GM12878 (cell line): ENCODE measurements at regions not wholly inside any gene's neighbourhood (a gene's known extent, or its start where the extent isn't known, plus 50 kb on each side); places are given as distances from the start of the nearest gene placed in this dataset.

ENCODE experiments used
- ATAC-seq: fragments of 200-7000 bp; cut with Tn5 transposase; 3 replicates; pipeline ENCODE4 v1.9.1; 2020; ENCODE audit warnings: mild to moderate bottlenecking, moderate library complexity
- BruUV-seq: library from RNA; stranded (reverse); fragments of 400-500 nt; replicated peaks from 2 replicates; lab custom pipeline; 2021; lab: Mats Ljungman, UMichigan
- CTCF ChIA-PET: fragments of 300-600 bp; sonication (Branson Sonifier 250); formaldehyde crosslinking; extraction: SDS; loops from one replicate; lab custom pipeline; 2021; ENCODE audit warnings: inconsistent platforms; lab: Yijun Ruan, JAX
- POLR2A ChIA-PET: fragments of 350-600 bp; formaldehyde crosslinking; extraction: SDS; loops from one replicate; lab custom pipeline; 2021; ENCODE audit warnings: inconsistent platforms; lab: Charles Lee
- RAD21 ChIA-PET: fragments of 300-600 bp; sonication (Branson Sonifier 250); formaldehyde crosslinking; loops from one replicate; lab custom pipeline; 2023; ENCODE audit warnings: antibody characterized with exemption; ENCODE audit not compliant: unreplicated experiment; lab: Charles Lee
- SMC1A ChIA-PET: fragments of 300-600 bp; sonication (Branson Sonifier 250); formaldehyde crosslinking; loops from one replicate; lab custom pipeline; 2023; ENCODE audit not compliant: unreplicated experiment, uncharacterized antibody; lab: Charles Lee
- DNase-seq: peaks from one replicate; pipeline ENCODE4 v3.0.0-alpha.2; 2011; ENCODE audit warnings: low read depth, low spot score
- FAIRE-seq: peaks from 3 replicates; lab custom pipeline; 2011; peaks lifted over from hg19 to GRCh38; lab: Jason Lieb, UNC
- H2AFZ ChIP-seq: 2 replicates; pipeline ENCODE4 v1.6.0; 2011; ENCODE audit warnings: low read depth, low read length, control low read depth; ENCODE audit not compliant: control insufficient read depth
- H3K27ac ChIP-seq: 2 replicates; pipeline ENCODE4 v1.5.1; 2011; ENCODE audit warnings: control low read depth; ENCODE audit not compliant: control insufficient read depth, insufficient read depth
- H3K27me3 ChIP-seq, 2 experiments: replicated peaks in 1 of 2; 2 replicates each; pipeline versions ENCODE4 v1.6.0 to v1.6.1; 2011; ENCODE audit warnings: low read length in 1 of 2; ENCODE audit not compliant: control insufficient read depth in 2 of 2, insufficient read depth in 2 of 2
- H3K36me3 ChIP-seq, 2 experiments: 2 replicates each; pipeline ENCODE4 v1.5.1; 2011; ENCODE audit warnings: low read length in 1 of 2; ENCODE audit not compliant: control insufficient read depth in 2 of 2, insufficient read depth in 2 of 2
- H3K4me1 ChIP-seq: 2 replicates; pipeline ENCODE4 v1.6.1; 2011; ENCODE audit warnings: mild to moderate bottlenecking, low read length, moderate library complexity, mixed read lengths; ENCODE audit not compliant: control insufficient read depth, insufficient read depth
- H3K4me2 ChIP-seq: 2 replicates; pipeline ENCODE4 v1.6.0; 2011; ENCODE audit warnings: control low read depth; ENCODE audit not compliant: control insufficient read depth, insufficient read depth
- H3K4me3 ChIP-seq: fragments of 200-600 bp; sonication (generic); 2 replicates; pipeline ENCODE4 v1.5.1; 2016
- H3K79me2 ChIP-seq: 2 replicates; pipeline ENCODE4 v1.6.0; 2011; ENCODE audit warnings: low read length; ENCODE audit not compliant: control insufficient read depth, insufficient read depth
- H3K9ac ChIP-seq: 2 replicates; pipeline ENCODE4 v1.8.0; 2011; ENCODE audit warnings: low read length, control low read depth, mixed read lengths; ENCODE audit not compliant: control insufficient read depth, insufficient read depth
- H3K9me3 ChIP-seq: replicated peaks from 3 replicates; pipeline ENCODE4 v1.5.1; 2011; ENCODE audit warnings: mild to moderate bottlenecking, low read length; ENCODE audit not compliant: control insufficient read depth, insufficient read depth
- H4K20me1 ChIP-seq: 2 replicates; pipeline ENCODE4 v1.6.0; 2011; ENCODE audit not compliant: control insufficient read depth, insufficient read depth
- BCL11A ChIP-seq: IDR thresholded peaks from 2 replicates; pipeline ENCODE4 v1.6.1; 2011; ENCODE audit warnings: low read depth, low read length
- CBX5 ChIP-seq: sonication (generic); IDR thresholded peaks from 2 replicates; pipeline ENCODE4 v1.6.1; 2016; ENCODE audit warnings: low read depth, moderate library complexity, mild to moderate bottlenecking, inconsistent platforms
- HCFC1 ChIP-seq: fragments of 150-350 bp; IDR thresholded peaks from 2 replicates; pipeline ENCODE4 v1.6.1; 2014; ENCODE audit warnings: low read length
- KDM1A ChIP-seq: fragments of 200-600 bp; sonication (generic); IDR thresholded peaks from 2 replicates; pipeline ENCODE4 v1.6.1; 2016; ENCODE audit warnings: borderline replicate concordance
- NR2C1 ChIP-seq: fragments of 450-650 bp; IDR thresholded peaks from 2 replicates; pipeline ENCODE4 v1.6.1; 2017; ENCODE audit warnings: antibody characterized with exemption, mild to moderate bottlenecking, moderate library complexity
- RCOR1 ChIP-seq: conservative IDR thresholded peaks from 2 replicates; pipeline ENCODE4 v1.6.1; 2012; ENCODE audit warnings: low read depth, low read length, improper control_type of control experiment
- SRF ChIP-seq, 2 experiments: IDR thresholded peaks; 2 replicates each; pipeline ENCODE4 v1.6.1; 2011; ENCODE audit warnings: low read depth in 2 of 2, low read length in 2 of 2, mild to moderate bottlenecking in 1 of 2, moderate library complexity in 1 of 2
- STAT3 ChIP-seq: IDR thresholded peaks from 2 replicates; pipeline ENCODE4 v1.6.1; 2011; ENCODE audit warnings: low read depth, low read length, improper control_type of control experiment
- TCF12 ChIP-seq: IDR thresholded peaks from 2 replicates; pipeline ENCODE4 v1.6.1; 2011; ENCODE audit warnings: low read depth, mild to moderate bottlenecking, low read length
- ZNF622 ChIP-seq: fragments of 450-650 bp; IDR thresholded peaks from 2 replicates; pipeline ENCODE4 v1.6.1; 2017; ENCODE audit warnings: mild to moderate bottlenecking, inconsistent platforms
- WGBS: methylation state at CpG from one replicate; pipeline ENCODE4 v1.1.6; 2016; ENCODE audit warnings: low lambda C conversion rate; ENCODE audit not compliant: insufficient replicate concordance, insufficient coverage; ENCODE audit errors: missing lambda C conversion rate; 5-methylcytosine and 5-hydroxymethylcytosine counted together
- in situ Hi-C: fragments of 300-500 bp; cut with MboI; formaldehyde crosslinking; loops from 9 replicates; pipeline ENCODE4 v1.14.3; 2018; ENCODE audit warnings: mixed read lengths
- intact Hi-C: fragments of 100-400 bp; cut with micrococcal nuclease; formaldehyde crosslinking; loops from one replicate; pipeline ENCODE4 v1.14.2; 2022; ENCODE audit not compliant: unreplicated experiment
- TF ChIP-seq, protein P1 (sequence below): IDR thresholded peaks from 2 replicates; pipeline ENCODE4 v1.6.1; 2012; ENCODE audit warnings: low read length, inconsistent platforms
- TF ChIP-seq, protein P2 (sequence below): fragments of 450-650 bp; IDR thresholded peaks from 2 replicates; pipeline ENCODE4 v1.6.1; 2016; ENCODE audit warnings: mild to moderate bottlenecking, moderate library complexity, borderline replicate concordance

DNA sequence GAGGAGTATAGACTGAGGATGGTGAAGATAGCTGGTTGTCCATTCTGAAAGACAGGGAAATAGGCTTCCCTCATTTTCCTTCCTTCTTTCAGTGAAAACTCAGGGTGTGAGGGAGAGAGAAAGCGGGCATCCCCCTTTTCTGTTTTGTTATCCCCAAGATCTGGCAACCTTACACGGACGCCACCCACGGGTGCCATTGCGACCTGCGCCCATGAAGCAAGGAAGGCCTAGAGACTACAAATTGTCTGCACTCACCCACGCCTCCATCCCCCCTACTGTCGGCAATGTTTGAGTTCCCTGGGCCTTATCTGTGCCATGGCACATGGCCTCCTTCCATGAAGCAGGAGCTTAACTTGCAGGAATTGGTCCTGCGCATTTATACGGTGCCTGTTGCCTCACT is 115.0 kb upstream of the IGF1 start (continued):
- TF ChIP-seq RCOR1: no peak

DNA sequence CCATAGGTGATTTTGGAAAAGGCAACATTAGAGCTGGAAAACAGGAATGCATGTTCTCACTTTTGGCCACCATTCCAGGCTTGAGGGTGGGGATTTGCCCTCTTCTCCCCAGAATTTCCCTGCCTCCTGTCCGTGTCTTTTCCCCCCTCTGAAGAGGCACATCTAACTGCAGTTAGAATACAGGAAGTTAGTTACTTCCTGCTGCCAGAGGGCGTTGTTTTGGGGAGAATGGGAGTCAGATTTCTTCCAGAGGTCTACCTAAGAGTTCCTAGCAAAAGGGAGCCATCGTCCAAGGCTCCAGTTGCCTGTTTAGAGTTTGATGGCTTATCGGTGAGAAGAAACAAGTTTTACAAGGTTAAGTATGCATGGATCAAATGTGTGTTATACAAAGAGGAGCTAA is 112.8 kb upstream of the IGF1 start:
- intact Hi-C loops (no loop called here), in situ Hi-C loops (no loop called here)
- no peaks in the 10 kb centered on the region for H4K20me1 ChIP-seq
- RAD21 ChIA-PET: no interaction called here
- SMC1A ChIA-PET: interaction anchor here (0.7 to 1.5 kb wide), 2 partner anchors 147 to 251 kb away, joined by 3 to 6 read pairs; no protein-coding TSS in a partner anchor
- TF ChIP-seq, protein P1, sequence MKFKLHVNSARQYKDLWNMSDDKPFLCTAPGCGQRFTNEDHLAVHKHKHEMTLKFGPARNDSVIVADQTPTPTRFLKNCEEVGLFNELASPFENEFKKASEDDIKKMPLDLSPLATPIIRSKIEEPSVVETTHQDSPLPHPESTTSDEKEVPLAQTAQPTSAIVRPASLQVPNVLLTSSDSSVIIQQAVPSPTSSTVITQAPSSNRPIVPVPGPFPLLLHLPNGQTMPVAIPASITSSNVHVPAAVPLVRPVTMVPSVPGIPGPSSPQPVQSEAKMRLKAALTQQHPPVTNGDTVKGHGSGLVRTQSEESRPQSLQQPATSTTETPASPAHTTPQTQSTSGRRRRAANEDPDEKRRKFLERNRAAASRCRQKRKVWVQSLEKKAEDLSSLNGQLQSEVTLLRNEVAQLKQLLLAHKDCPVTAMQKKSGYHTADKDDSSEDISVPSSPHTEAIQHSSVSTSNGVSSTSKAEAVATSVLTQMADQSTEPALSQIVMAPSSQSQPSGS: no peak
- no peaks in the 10 kb centered on the region for H3K4me1 ChIP-seq
- H3K9ac ChIP-seq: no peak overlapping the region
- H3K27me3 ChIP-seq: no peaks in the 10 kb centered on the region
- H3K9me3 ChIP-seq: no peaks in the 10 kb centered on the region
- DNase-seq: no peak
- no peak for ATAC-seq
- POLR2A ChIA-PET: no interaction called here
- H3K79me2 ChIP-seq: no peaks in the 10 kb centered on the region
- no peak overlapping the region for H2AFZ ChIP-seq
- H3K4me3 ChIP-seq: no peak overlapping the region
- no peaks in the 10 kb centered on the region for H3K36me3 ChIP-seq
- CTCF ChIA-PET: no interaction called here
- WGBS: 34% methylated on average over 4 of the region's 4 CpGs
- no peak overlapping the region for H3K4me2 ChIP-seq
- H3K27ac ChIP-seq: no peak overlapping the region
- FAIRE-seq: no peak
- no TSS peak for BruUV-seq

DNA sequence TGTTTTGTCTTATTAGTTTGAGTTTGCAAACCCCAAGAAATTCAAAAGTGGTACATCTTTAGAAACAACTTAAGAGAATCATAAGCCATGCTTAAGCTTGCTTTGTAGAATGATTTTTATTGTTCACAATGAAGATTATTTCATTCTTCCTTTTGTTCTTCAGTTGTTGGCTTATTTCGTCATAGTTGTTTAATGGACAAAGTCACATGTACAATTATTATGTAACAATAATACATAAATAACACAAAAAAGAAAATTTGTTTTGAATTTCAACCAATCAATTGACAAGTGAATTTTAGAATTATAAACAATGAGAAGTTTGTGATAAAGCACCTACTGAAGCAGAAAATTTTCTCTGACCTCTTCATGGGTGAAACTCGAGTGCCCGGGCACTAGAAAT is 111.8 kb upstream of the IGF1 start:
- no peaks in the 10 kb centered on the region for H4K20me1 ChIP-seq
- no peaks in the 10 kb centered on the region for H3K79me2 ChIP-seq
- ChIA-PET RAD21 (no interaction called here), POLR2A (no interaction called here), SMC1A (interaction anchor here (1.4 to 1.7 kb wide), 2 partner anchors 11 to 219 kb away, joined by 3 to 4 read pairs; no protein-coding TSS in a partner anchor), CTCF (no interaction called here)
- H3K27ac ChIP-seq: no peak overlapping the region
- WGBS: 29% methylated on average over 3 of the region's 3 CpGs
- H3K36me3 ChIP-seq: no peaks in the 10 kb centered on the region
- BruUV-seq: no TSS peak
- no peaks in the 10 kb centered on the region for H3K9me3 ChIP-seq
- no peaks in the 10 kb centered on the region for H3K27me3 ChIP-seq
- no peak for DNase-seq
- H3K4me1 ChIP-seq: no peaks in the 10 kb centered on the region
- H2AFZ ChIP-seq: no peak overlapping the region
- FAIRE-seq: no peak
- H3K4me3 ChIP-seq: no peak overlapping the region
- intact Hi-C loops: no loop called here
- in situ Hi-C loops: no loop called here
- H3K9ac ChIP-seq: no peak overlapping the region
- ATAC-seq: no peak
- H3K4me2 ChIP-seq: no peak overlapping the region
- TF ChIP-seq ZNF622 (no peak), STAT3 (no peak), HCFC1 (no peak), CBX5 (no peak), BCL11A (no peak), KDM1A (no peak), TCF12 (no peak), SRF (IDR thresholded peaks at IDR 0.05; ENCODE audit: low read depth in 2 of 2, low read length in 2 of 2) (no peak), NR2C1 (no peak)
- TF ChIP-seq, protein P2, sequence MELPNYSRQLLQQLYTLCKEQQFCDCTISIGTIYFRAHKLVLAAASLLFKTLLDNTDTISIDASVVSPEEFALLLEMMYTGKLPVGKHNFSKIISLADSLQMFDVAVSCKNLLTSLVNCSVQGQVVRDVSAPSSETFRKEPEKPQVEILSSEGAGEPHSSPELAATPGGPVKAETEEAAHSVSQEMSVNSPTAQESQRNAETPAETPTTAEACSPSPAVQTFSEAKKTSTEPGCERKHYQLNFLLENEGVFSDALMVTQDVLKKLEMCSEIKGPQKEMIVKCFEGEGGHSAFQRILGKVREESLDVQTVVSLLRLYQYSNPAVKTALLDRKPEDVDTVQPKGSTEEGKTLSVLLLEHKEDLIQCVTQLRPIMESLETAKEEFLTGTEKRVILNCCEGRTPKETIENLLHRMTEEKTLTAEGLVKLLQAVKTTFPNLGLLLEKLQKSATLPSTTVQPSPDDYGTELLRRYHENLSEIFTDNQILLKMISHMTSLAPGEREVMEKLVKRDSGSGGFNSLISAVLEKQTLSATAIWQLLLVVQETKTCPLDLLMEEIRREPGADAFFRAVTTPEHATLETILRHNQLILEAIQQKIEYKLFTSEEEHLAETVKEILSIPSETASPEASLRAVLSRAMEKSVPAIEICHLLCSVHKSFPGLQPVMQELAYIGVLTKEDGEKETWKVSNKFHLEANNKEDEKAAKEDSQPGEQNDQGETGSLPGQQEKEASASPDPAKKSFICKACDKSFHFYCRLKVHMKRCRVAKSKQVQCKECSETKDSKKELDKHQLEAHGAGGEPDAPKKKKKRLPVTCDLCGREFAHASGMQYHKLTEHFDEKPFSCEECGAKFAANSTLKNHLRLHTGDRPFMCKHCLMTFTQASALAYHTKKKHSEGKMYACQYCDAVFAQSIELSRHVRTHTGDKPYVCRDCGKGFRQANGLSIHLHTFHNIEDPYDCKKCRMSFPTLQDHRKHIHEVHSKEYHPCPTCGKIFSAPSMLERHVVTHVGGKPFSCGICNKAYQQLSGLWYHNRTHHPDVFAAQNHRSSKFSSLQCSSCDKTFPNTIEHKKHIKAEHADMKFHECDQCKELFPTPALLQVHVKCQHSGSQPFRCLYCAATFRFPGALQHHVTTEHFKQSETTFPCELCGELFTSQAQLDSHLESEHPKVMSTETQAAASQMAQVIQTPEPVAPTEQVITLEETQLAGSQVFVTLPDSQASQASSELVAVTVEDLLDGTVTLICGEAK: no peak
